Neuronal stem cell (in vitro differentiated cells): ENCODE measurements at regions not wholly inside any gene's neighbourhood (a gene's known extent, or its start where the extent isn't known, plus 50 kb on each side); places are given as distances from the start of the nearest gene placed in this dataset.

Experiments used
- DNase-seq: peaks from one replicate; pipeline ENCODE4 v3.0.0-alpha.2; 2013; ENCODE audit warnings: low spot score
- H2AFZ ChIP-seq: one replicate; pipeline ENCODE4 v1.6.1; 2013; ENCODE audit warnings: mild to moderate bottlenecking, low read length, inconsistent platforms
- H2AK5ac ChIP-seq: 2 replicates; pipeline ENCODE4 v1.6.1; 2013; ENCODE audit warnings: low read depth, mild to moderate bottlenecking, inconsistent platforms, low read length, moderate library complexity, mixed read lengths
- H2BK120ac ChIP-seq: 2 replicates; pipeline ENCODE4 v1.6.1; 2013; ENCODE audit warnings: low read depth, mild to moderate bottlenecking, inconsistent platforms, low read length, moderate library complexity, mixed read lengths
- H2BK12ac ChIP-seq: one replicate; pipeline ENCODE4 v1.6.1; 2013; ENCODE audit warnings: low read length, inconsistent platforms
- H2BK15ac ChIP-seq: 2 replicates; pipeline ENCODE4 v1.6.1; 2013; ENCODE audit warnings: mild to moderate bottlenecking, low read length, inconsistent platforms, mixed read lengths
- H2BK5ac ChIP-seq: one replicate; pipeline ENCODE4 v1.6.1; 2013; ENCODE audit warnings: inconsistent platforms, mild to moderate bottlenecking, low read length, moderate library complexity
- H3K14ac ChIP-seq: one replicate; pipeline ENCODE4 v1.6.1; 2013; ENCODE audit warnings: low read length, inconsistent platforms
- H3K18ac ChIP-seq: 2 replicates; pipeline ENCODE4 v1.6.1; 2013; ENCODE audit warnings: low read length, inconsistent platforms
- H3K23ac ChIP-seq: 2 replicates; pipeline ENCODE4 v1.6.1; 2013; ENCODE audit warnings: low read depth, mild to moderate bottlenecking, mixed read lengths, low read length, inconsistent platforms; ENCODE audit not compliant: poor library complexity
- H3K27ac ChIP-seq: replicated peaks from 3 replicates; pipeline ENCODE4 v1.5.1; 2013; ENCODE audit warnings: low read length, inconsistent platforms
- H3K27me3 ChIP-seq, 3 experiments: 2 replicates each; pipeline ENCODE4 v1.6.1; 2013; ENCODE audit warnings: low read length in 3 of 3, mild to moderate bottlenecking in 2 of 3, inconsistent platforms in 1 of 3, low read depth in 1 of 3, mixed read lengths in 1 of 3, moderate library complexity in 1 of 3; ENCODE audit not compliant: control insufficient read depth in 3 of 3, insufficient read depth in 3 of 3
- H3K36me3 ChIP-seq, 2 donors: replicated peaks in 1 of 2; 2 replicates each; pipeline ENCODE4 v1.6.1; 2013; ENCODE audit warnings: low read length in 2 of 2; ENCODE audit not compliant: control insufficient read depth in 2 of 2, insufficient read depth in 2 of 2
- H3K4ac ChIP-seq: 2 replicates; pipeline ENCODE4 v1.6.1; 2013; ENCODE audit warnings: inconsistent platforms, mild to moderate bottlenecking, low read length, moderate library complexity
- H3K4me1 ChIP-seq, 2 donors: 1 replicate in 1 of 2; 2 replicates in 1 of 2; pipeline ENCODE4 v1.6.1; 2013; ENCODE audit warnings: low read length in 2 of 2, low read depth in 1 of 2; ENCODE audit not compliant: control insufficient read depth in 2 of 2, insufficient read depth in 1 of 2
- H3K4me2 ChIP-seq: one replicate; pipeline ENCODE4 v1.6.1; 2013; ENCODE audit warnings: mild to moderate bottlenecking, low read length, inconsistent platforms; ENCODE audit not compliant: insufficient read depth, poor library complexity, severe bottlenecking
- H3K4me3 ChIP-seq, 2 donors: 2 replicates each; pipeline ENCODE4 v1.5.1; 2013; ENCODE audit warnings: low read length in 2 of 2, mild to moderate bottlenecking in 2 of 2, inconsistent platforms in 1 of 2, moderate library complexity in 1 of 2
- H3K79me1 ChIP-seq: one replicate; pipeline ENCODE4 v1.6.1; 2013; ENCODE audit warnings: low read depth, mild to moderate bottlenecking, inconsistent platforms, low read length, moderate library complexity
- H3K9ac ChIP-seq: one replicate; pipeline ENCODE4 v1.6.1; 2013; ENCODE audit warnings: mild to moderate bottlenecking, low read depth, low read length, inconsistent platforms; ENCODE audit not compliant: poor library complexity
- H3K9me3 ChIP-seq, 2 donors: replicated peaks in 1 of 2; 2 replicates each; pipeline versions ENCODE3 to v1.6.1; 2013; ENCODE audit warnings: low read length in 2 of 2, mild to moderate bottlenecking in 2 of 2, inconsistent platforms in 1 of 2, low read depth in 1 of 2, mixed read lengths in 1 of 2, moderate library complexity in 1 of 2; ENCODE audit not compliant: control insufficient read depth in 2 of 2, insufficient read depth in 1 of 2
- H4K8ac ChIP-seq: one replicate; pipeline ENCODE4 v1.6.1; 2013; ENCODE audit warnings: low read depth, mild to moderate bottlenecking, inconsistent platforms, low read length, moderate library complexity
- H4K91ac ChIP-seq: one replicate; pipeline ENCODE4 v1.6.1; 2013; ENCODE audit warnings: low read length, low read depth, mild to moderate bottlenecking, inconsistent platforms; ENCODE audit not compliant: poor library complexity
- WGBS, 2 donors: extraction: QIAGEN DNeasy Blood & Tissue Kit; methylation state at CpG; one replicate each; pipeline ENCODE4 v1.1.7; 2013; ENCODE audit warnings: missing lambda C conversion rate in 2 of 2, mixed read lengths in 1 of 2; ENCODE audit not compliant: insufficient read length in 2 of 2, insufficient replicate concordance in 1 of 2; ENCODE audit errors: extremely low coverage in 2 of 2; 5-methylcytosine and 5-hydroxymethylcytosine counted together

DNA sequence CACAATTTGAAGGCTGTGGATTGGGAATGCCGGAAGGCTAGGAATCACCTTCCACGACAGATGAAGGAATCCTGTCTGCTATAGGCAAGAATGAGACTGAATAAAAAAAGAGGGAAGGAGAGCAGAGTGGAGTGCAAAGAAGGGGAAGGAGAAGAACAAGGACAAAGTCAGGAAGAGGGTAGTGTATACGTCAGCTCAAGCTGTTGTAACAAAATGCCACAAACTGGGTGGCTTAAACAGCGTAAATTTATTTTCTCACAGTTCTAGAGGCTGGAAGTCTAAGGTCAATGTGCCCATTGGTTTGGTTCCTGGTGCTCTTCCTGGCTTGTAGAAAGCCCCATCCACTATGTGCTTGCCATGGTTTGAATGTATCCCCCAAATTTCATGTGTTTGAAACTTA, 104.5 kb downstream of the TTLL2 start:
- no CpG with 5 or more reads among the region's 4 CpGs for WGBS, 2 donors

DNA sequence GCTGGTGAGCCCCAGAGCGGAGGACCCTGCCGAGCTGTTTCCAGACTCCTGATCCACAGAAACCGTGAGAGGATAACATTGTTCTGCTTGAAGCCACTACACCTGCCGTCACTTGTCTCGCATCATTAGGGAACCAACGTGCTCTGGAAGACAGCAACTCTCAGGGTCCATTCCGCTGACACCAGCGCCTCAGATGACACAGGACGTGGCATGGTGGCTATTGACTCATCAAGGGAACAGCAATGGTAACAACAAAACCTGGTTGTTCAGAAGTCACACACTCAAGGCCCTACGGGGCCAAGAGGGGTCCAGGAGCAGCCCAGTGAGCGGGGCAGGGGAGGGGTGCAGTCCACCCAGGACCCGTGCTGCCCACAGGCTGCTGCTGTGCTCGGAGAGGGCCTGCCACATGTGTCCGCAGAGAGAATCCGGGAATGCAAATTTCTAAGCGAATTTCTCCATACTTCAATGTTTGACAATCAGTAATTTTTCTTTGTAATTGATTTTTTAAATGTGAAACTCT, 110.4 kb downstream of the TTLL2 start:
- Histone ChIP-seq H2BK12ac (peak overlapping the region; percentile 0), H3K9me3 (peaks cover 0 to 11% of the 10 kb centered on the region in 2 donors), H4K91ac (no peak overlapping the region), H3K18ac (peak overlapping the region; percentile 38), H3K9ac (no peak overlapping the region), H3K4me2 (no peak overlapping the region), H3K27me3 (no peaks in the 10 kb centered on the region), H3K4me3 (no peak overlapping the region), H2BK5ac (no peak overlapping the region), H3K23ac (no peak overlapping the region), H3K27ac (no peak overlapping the region), H4K8ac (no peak overlapping the region), H3K4me1 (peaks cover 0 to 3% of the 10 kb centered on the region in 2 donors), H2BK15ac (peak overlapping the region; percentile 45), H2BK120ac (no peak overlapping the region), H3K36me3 (peaks cover 0 to 16% of the 10 kb centered on the region in 2 donors), H3K14ac (no peak overlapping the region), H2AK5ac (peak overlapping the region; percentile 69), H3K79me1 (peaks cover 13% of the 10 kb centered on the region), H2AFZ (no peak overlapping the region), H3K4ac (no peak overlapping the region)
- no peak for DNase-seq
- WGBS, 2 donors: no CpG with 5 or more reads among the region's 16 CpGs

More for the DNA sequence above, 104.5 kb downstream of the TTLL2 start:
- Histone ChIP-seq H2BK15ac (no peak overlapping the region), H3K36me3 (peaks cover 0 to 14% of the 10 kb centered on the region in 2 donors), H4K91ac (no peak overlapping the region), H2AFZ (no peak overlapping the region), H3K27ac (no peak overlapping the region), H2AK5ac (no peak overlapping the region), H2BK12ac (no peak overlapping the region), H3K9me3 (peaks cover 0 to 3% of the 10 kb centered on the region in 2 donors), H3K4ac (no peak overlapping the region), H3K27me3 (no peaks in the 10 kb centered on the region), H4K8ac (no peak overlapping the region), H3K4me2 (no peak overlapping the region), H3K4me1 (peaks cover 0 to 1% of the 10 kb centered on the region in 2 donors), H2BK120ac (no peak overlapping the region), H3K4me3 (no peak overlapping the region), H3K14ac (no peak overlapping the region), H3K23ac (no peak overlapping the region), H3K9ac (no peak overlapping the region), H3K18ac (no peak overlapping the region), H3K79me1 (peaks cover 5% of the 10 kb centered on the region), H2BK5ac (no peak overlapping the region)
- no peak for DNase-seq

DNA sequence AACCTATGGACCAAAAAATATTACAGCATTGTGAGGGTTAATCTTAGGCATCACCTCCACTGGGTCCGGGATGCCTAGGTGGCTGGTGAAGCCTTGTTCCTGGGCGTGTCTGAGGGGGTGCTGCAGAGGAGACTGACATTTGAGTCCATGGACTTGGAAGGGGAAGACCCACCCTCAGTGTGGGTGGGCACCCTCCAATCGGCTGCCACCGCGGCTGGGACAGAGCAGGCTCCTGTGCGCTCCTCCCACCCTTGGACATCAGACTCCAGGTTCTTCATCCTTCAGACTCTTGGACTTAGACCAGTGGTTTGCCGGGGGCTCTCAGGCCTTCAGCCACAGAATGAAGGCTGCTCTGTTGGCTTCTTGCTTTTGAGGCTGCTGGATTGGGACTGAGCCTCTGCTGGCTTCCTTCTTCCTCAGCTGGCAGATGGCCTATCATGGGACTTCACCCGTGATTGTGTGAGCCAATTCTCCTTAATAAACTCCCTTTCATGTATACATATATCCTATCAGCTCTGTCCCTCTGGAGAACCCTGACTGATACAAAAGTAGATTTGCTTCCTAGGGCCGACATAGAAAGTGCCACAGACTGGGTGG, 113.1 kb downstream of the TTLL2 start:
- Histone ChIP-seq H2AFZ (no peak overlapping the region), H3K36me3 (peaks cover 0 to 12% of the 10 kb centered on the region in 2 donors), H3K14ac (no peak overlapping the region), H3K23ac (no peak overlapping the region), H3K27ac (no peak overlapping the region), H3K4me1 (peaks cover 4 to 9% of the 10 kb centered on the region in 2 donors), H4K8ac (peak overlapping the region; percentile 100), H4K91ac (peak overlapping the region; percentile 81), H3K79me1 (peaks cover 10% of the 10 kb centered on the region), H3K4ac (no peak overlapping the region), H2BK5ac (peak overlapping the region; percentile 26), H2BK12ac (peak overlapping the region; percentile 86), H2AK5ac (peak overlapping the region; percentile 79), H3K4me3 (peak overlapping the region in 1 of 2 donors; percentile 7), H3K4me2 (no peak overlapping the region), H3K9me3 (peaks cover 0 to 9% of the 10 kb centered on the region in 2 donors), H2BK120ac (no peak overlapping the region), H3K27me3 (no peaks in the 10 kb centered on the region), H3K18ac (peak overlapping the region; percentile 92), H3K9ac (no peak overlapping the region), H2BK15ac (peak overlapping the region; percentile 60)
- no CpG with 5 or more reads among the region's 9 CpGs for WGBS, 2 donors
- DNase-seq: no peak

DNA sequence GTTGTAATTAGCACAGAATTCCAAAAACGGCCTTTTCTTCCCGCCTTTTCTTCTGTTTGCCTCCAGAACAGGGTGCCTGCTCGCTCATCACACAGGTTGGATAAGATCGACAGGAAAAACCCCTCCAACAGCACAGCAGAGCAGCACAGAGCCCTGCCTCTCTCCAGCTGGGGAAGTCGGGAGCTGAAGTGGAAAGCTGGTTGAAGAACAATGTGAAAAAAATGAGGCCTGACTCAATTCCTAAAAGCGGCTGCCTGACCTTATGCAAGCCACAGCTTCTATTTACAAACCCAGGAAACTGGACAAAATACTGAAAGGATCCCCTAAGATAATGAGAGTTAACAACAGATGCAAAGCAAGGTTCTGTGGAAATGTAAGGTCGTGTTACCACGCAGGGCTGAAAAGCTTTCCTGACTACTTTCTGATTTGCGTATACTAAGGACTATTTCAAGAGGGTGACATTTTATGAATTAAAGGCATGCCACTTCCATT, 116.9 kb downstream of the TTLL2 start:
- no peak overlapping the region for H2BK120ac ChIP-seq

More for the DNA sequence above, 116.9 kb downstream of the TTLL2 start:
- no CpG with 5 or more reads among the region's 9 CpGs for WGBS, 2 donors
- Histone ChIP-seq H3K4me1 (peaks cover 18 to 24% of the 10 kb centered on the region in 2 donors), H2AFZ (peak overlapping the region; percentile 77), H3K36me3 (peaks cover 0 to 6% of the 10 kb centered on the region in 2 donors), H3K14ac (no peak overlapping the region), H2BK12ac (no peak overlapping the region), H4K91ac (peak overlapping the region; percentile 34), H3K23ac (no peak overlapping the region), H3K27me3 (no peaks in the 10 kb centered on the region), H3K79me1 (peaks cover 6% of the 10 kb centered on the region), H3K9me3 (peaks cover 3 to 12% of the 10 kb centered on the region in 2 donors), H3K4ac (no peak overlapping the region), H2BK15ac (no peak overlapping the region), H4K8ac (no peak overlapping the region), H3K27ac (peak overlapping the region; percentile 100), H3K4me2 (peak overlapping the region; percentile 26), H2AK5ac (no peak overlapping the region), H3K18ac (peak overlapping the region; percentile 15), H2BK5ac (no peak overlapping the region), H3K9ac (no peak overlapping the region), H3K4me3 (peak overlapping the region in 1 of 2 donors; percentile 42)
- DNase-seq: peak; percentile 78
